ENCODE measurements at regions not wholly inside any gene's neighbourhood (a gene's known extent, or its start where the extent isn't known, plus 50 kb on each side); places are given as distances from the start of the nearest gene placed in this dataset.
A peak's percentile ranks its signal among the peaks of the same experiment; 100 is the strongest.

DNA sequence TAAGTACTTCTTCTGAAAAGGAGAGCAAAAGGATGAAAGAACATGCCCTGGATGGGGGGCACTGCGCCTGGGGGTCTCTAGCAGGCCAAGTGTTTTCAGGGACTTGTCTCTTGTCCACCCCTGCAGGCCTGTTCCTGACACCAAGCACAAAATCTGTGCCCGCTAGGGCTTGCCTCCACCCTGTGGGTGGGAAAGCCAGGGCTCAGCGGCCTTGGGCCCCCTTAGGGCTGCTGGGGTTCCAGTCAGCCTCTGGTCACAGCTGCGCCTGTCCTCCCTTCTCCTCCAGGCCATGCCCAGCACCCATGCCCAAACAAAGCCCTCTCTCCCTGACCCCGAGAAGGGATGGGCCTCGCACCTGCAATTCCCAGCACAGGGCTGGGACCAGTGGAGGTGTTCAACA is 71.1 kb upstream of the TRPM1 start:
- TF ChIP-seq, protein P1, sequence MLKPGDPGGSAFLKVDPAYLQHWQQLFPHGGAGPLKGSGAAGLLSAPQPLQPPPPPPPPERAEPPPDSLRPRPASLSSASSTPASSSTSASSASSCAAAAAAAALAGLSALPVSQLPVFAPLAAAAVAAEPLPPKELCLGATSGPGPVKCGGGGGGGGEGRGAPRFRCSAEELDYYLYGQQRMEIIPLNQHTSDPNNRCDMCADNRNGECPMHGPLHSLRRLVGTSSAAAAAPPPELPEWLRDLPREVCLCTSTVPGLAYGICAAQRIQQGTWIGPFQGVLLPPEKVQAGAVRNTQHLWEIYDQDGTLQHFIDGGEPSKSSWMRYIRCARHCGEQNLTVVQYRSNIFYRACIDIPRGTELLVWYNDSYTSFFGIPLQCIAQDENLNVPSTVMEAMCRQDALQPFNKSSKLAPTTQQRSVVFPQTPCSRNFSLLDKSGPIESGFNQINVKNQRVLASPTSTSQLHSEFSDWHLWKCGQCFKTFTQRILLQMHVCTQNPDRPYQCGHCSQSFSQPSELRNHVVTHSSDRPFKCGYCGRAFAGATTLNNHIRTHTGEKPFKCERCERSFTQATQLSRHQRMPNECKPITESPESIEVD (tag by site-specific recombination; IDR thresholded peaks at IDR 0.05) = no peak
- TF ChIP-seq ZNF341 (tag by site-specific recombination; IDR thresholded peaks at IDR 0.05; ENCODE audit: low read depth) (no peak), ZNF174 (tag by site-specific recombination; IDR thresholded peaks at IDR 0.05) (no peak), REPIN1 (tag by site-specific recombination; IDR thresholded peaks at IDR 0.05; ENCODE audit: low read depth) (no peak), ZFHX2 (tag by site-specific recombination; conservative IDR thresholded peaks at IDR 0.05) (no peak), ZNF138 (tag by site-specific recombination; IDR thresholded peaks at IDR 0.05; ENCODE audit: borderline replicate concordance) (no peak), ZNF132 (tag by site-specific recombination; IDR thresholded peaks at IDR 0.05; ENCODE audit: borderline replicate concordance) (no peak), ZBTB7A (tag by site-specific recombination; IDR thresholded peaks at IDR 0.05; ENCODE audit: low read depth) (no peak), ZSCAN30 (tag by site-specific recombination; IDR thresholded peaks at IDR 0.05) (no peak)
- TF ChIP-seq, protein P2, sequence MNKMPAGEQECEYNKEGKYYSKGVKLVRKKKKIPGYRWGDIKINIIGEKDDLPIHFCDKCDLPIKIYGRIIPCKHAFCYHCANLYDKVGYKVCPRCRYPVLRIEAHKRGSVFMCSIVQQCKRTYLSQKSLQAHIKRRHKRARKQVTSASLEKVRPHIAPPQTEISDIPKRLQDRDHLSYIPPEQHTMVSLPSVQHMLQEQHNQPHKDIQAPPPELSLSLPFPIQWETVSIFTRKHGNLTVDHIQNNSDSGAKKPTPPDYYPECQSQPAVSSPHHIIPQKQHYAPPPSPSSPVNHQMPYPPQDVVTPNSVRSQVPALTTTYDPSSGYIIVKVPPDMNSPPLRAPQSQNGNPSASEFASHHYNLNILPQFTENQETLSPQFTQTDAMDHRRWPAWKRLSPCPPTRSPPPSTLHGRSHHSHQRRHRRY (tag by site-specific recombination; IDR thresholded peaks at IDR 0.05) = no peak
- TF ChIP-seq, protein P3, sequence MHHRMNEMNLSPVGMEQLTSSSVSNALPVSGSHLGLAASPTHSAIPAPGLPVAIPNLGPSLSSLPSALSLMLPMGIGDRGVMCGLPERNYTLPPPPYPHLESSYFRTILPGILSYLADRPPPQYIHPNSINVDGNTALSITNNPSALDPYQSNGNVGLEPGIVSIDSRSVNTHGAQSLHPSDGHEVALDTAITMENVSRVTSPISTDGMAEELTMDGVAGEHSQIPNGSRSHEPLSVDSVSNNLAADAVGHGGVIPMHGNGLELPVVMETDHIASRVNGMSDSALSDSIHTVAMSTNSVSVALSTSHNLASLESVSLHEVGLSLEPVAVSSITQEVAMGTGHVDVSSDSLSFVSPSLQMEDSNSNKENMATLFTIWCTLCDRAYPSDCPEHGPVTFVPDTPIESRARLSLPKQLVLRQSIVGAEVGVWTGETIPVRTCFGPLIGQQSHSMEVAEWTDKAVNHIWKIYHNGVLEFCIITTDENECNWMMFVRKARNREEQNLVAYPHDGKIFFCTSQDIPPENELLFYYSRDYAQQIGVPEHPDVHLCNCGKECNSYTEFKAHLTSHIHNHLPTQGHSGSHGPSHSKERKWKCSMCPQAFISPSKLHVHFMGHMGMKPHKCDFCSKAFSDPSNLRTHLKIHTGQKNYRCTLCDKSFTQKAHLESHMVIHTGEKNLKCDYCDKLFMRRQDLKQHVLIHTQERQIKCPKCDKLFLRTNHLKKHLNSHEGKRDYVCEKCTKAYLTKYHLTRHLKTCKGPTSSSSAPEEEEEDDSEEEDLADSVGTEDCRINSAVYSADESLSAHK (tag by site-specific recombination; IDR thresholded peaks at IDR 0.05) = no peak
- Histone ChIP-seq H3K27ac (ENCODE audit: extremely low read depth, low read depth, low read length) (no peak overlapping the region), H3K4me1 (ENCODE audit: control insufficient read depth, insufficient read depth, low read length) (no peaks in the 10 kb centered on the region), H3K4me3 (ENCODE audit: low read depth, low read length) (no peak overlapping the region), H3K36me3 (ENCODE audit: control insufficient read depth in 2 of 2, insufficient read depth in 1 of 2, low read length in 2 of 2) (no peaks in the 10 kb centered on the region), H3K9me3 (ENCODE audit: control insufficient read depth, insufficient read depth, low read depth, low read length) (no peaks in the 10 kb centered on the region)
- POLR2A ChIA-PET = no interaction called here
- CTCF ChIA-PET = no interaction called here

DNA sequence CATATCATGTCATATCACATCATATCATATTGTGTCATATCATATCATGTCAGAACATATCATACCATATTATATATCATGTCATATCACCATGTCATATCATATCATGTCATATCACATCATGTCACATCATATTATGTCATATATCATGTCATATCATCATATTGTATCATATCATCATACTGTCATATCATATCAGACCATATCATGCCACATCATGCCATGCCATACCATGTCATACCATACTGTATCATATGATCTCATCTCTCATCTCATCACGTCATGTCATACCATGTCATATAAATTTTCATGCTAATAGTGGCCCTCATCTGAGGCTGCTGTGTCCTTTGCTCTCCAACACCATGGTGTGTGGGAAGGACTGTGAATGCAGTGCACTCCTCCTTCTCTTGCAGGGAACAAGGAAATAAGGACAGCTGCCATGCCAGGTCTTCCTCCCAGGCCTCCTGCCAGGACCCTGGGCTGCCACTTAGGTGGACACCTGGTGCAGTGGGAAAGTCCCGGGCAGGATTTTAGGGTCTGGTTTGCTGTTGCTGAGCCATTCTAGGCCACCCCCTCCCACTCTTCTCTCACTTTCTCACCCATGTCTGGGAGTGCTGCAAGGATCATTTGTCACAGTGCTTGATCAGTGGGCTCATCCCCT is 72.4 kb upstream of the TRPM1 start:
- Histone ChIP-seq H3K36me3 (ENCODE audit: control insufficient read depth in 2 of 2, insufficient read depth in 1 of 2, low read length in 2 of 2) (no peaks in the 10 kb centered on the region), H3K27ac (ENCODE audit: extremely low read depth, low read depth, low read length) (no peak overlapping the region), H3K4me1 (ENCODE audit: control insufficient read depth, insufficient read depth, low read length) (no peaks in the 10 kb centered on the region), H3K4me3 (ENCODE audit: low read depth, low read length) (no peak overlapping the region), H3K9me3 (ENCODE audit: control insufficient read depth, insufficient read depth, low read depth, low read length) (no peaks in the 10 kb centered on the region)
- POLR2A ChIA-PET = no interaction called here
- no peak for TF ChIP-seq ZNF76 (tag by site-specific recombination; IDR thresholded peaks at IDR 0.05; ENCODE audit: borderline replicate concordance, low read depth)
- TF ChIP-seq, protein P4, sequence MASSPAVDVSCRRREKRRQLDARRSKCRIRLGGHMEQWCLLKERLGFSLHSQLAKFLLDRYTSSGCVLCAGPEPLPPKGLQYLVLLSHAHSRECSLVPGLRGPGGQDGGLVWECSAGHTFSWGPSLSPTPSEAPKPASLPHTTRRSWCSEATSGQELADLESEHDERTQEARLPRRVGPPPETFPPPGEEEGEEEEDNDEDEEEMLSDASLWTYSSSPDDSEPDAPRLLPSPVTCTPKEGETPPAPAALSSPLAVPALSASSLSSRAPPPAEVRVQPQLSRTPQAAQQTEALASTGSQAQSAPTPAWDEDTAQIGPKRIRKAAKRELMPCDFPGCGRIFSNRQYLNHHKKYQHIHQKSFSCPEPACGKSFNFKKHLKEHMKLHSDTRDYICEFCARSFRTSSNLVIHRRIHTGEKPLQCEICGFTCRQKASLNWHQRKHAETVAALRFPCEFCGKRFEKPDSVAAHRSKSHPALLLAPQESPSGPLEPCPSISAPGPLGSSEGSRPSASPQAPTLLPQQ (tag by site-specific recombination; IDR thresholded peaks at IDR 0.05) = no peak
- TF ChIP-seq, protein P5, sequence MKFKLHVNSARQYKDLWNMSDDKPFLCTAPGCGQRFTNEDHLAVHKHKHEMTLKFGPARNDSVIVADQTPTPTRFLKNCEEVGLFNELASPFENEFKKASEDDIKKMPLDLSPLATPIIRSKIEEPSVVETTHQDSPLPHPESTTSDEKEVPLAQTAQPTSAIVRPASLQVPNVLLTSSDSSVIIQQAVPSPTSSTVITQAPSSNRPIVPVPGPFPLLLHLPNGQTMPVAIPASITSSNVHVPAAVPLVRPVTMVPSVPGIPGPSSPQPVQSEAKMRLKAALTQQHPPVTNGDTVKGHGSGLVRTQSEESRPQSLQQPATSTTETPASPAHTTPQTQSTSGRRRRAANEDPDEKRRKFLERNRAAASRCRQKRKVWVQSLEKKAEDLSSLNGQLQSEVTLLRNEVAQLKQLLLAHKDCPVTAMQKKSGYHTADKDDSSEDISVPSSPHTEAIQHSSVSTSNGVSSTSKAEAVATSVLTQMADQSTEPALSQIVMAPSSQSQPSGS (tag by site-specific recombination; IDR thresholded peaks at IDR 0.05; ENCODE audit: low read depth) = peak; percentile 39; the same call in 1 of the 2 replicates
- CTCF ChIA-PET = no interaction called here
